SK-N-SH treated with all-trans-retinoic acid at 6 μM for 48 hours (cell line): ENCODE measurements at regions not wholly inside any gene's neighbourhood (a gene's known extent, or its start where the extent isn't known, plus 50 kb on each side); places are given as distances from the start of the nearest gene placed in this dataset.

ENCODE experiments used
- ISL1 ChIP-seq: fragments of 250-450 bp; sonication (Bioruptor Pico); IDR thresholded peaks from 2 replicates; pipeline ENCODE4 v2.1.2; 2022; ENCODE audit warnings: mild to moderate bottlenecking, moderate library complexity
- ZNF565 ChIP-seq: fragments of 450-650 bp; formaldehyde crosslinking; conservative IDR thresholded peaks from 2 replicates; pipeline ENCODE4 v1.5.0; 2020; ENCODE audit warnings: low read depth, mild to moderate bottlenecking, moderate library complexity
- ZNF8 ChIP-seq: fragments of 450-650 bp; formaldehyde crosslinking; IDR thresholded peaks from 2 replicates; pipeline ENCODE4 v1.5.0; 2020; ENCODE audit warnings: mild to moderate bottlenecking, moderate library complexity
- TF ChIP-seq, protein P1 (sequence below): fragments of 250-450 bp; sonication (Bioruptor Pico); IDR thresholded peaks from 2 replicates; pipeline ENCODE4 v1.8.0; 2020; ENCODE audit warnings: mild to moderate bottlenecking, moderate library complexity, borderline replicate concordance

- TF ChIP-seq, protein P1, sequence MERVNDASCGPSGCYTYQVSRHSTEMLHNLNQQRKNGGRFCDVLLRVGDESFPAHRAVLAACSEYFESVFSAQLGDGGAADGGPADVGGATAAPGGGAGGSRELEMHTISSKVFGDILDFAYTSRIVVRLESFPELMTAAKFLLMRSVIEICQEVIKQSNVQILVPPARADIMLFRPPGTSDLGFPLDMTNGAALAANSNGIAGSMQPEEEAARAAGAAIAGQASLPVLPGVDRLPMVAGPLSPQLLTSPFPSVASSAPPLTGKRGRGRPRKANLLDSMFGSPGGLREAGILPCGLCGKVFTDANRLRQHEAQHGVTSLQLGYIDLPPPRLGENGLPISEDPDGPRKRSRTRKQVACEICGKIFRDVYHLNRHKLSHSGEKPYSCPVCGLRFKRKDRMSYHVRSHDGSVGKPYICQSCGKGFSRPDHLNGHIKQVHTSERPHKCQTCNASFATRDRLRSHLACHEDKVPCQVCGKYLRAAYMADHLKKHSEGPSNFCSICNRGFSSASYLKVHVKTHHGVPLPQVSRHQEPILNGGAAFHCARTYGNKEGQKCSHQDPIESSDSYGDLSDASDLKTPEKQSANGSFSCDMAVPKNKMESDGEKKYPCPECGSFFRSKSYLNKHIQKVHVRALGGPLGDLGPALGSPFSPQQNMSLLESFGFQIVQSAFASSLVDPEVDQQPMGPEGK (CRISPR knock-in tag): no peak
- TF ChIP-seq ISL1 (CRISPR knock-in tag): no peak
- TF ChIP-seq ZNF8 (CRISPR knock-in tag): peak; percentile 80
- TF ChIP-seq ZNF565: no peak
Observed at GRCh38 chr12:11539156-11539555, 110.3 kb upstream of the ETV6 start.
